ENCODE measurements at regions not wholly inside any gene's neighbourhood (a gene's known extent, or its start where the extent isn't known, plus 50 kb on each side); places are given as distances from the start of the nearest gene placed in this dataset.
"Not testable (repeated sequence)": the region's sequence is repeated elsewhere in the genome, so short reads cannot be mapped to it uniquely, and the experiment has no call there.

DNA sequence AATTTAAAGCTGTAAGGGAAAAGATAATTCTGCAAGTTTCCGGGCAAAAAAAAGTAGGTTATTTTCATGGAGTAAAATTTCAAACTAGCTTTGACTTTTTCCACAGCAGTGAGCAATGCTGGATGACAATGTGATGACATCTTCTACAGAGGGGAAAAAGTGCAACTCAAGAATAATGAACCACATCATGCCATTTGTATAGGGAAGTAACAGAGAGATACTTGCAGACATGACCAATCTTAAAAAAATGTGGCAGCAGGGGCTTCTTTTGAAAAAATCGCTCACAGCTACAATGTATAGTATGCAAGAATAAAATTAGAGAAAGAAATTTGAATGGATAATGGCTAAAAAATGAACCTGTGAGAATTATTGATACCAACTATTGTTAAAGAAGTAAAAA is 115.5 kb downstream of the DHRS2 start:
- TF ChIP-seq, protein P1, sequence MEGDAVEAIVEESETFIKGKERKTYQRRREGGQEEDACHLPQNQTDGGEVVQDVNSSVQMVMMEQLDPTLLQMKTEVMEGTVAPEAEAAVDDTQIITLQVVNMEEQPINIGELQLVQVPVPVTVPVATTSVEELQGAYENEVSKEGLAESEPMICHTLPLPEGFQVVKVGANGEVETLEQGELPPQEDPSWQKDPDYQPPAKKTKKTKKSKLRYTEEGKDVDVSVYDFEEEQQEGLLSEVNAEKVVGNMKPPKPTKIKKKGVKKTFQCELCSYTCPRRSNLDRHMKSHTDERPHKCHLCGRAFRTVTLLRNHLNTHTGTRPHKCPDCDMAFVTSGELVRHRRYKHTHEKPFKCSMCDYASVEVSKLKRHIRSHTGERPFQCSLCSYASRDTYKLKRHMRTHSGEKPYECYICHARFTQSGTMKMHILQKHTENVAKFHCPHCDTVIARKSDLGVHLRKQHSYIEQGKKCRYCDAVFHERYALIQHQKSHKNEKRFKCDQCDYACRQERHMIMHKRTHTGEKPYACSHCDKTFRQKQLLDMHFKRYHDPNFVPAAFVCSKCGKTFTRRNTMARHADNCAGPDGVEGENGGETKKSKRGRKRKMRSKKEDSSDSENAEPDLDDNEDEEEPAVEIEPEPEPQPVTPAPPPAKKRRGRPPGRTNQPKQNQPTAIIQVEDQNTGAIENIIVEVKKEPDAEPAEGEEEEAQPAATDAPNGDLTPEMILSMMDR (IDR thresholded peaks at IDR 0.05; ENCODE audit: borderline replicate concordance): no peak
- no peaks in the 10 kb centered on the region for H3K36me3 ChIP-seq
- H3K27me3 ChIP-seq (ENCODE audit: low read depth): peaks cover 44% of the 10 kb centered on the region
- intact Hi-C loops (cut with micrococcal nuclease): no loop called here
- no peak for DNase-seq
- no peaks in the 10 kb centered on the region for H3K4me1 ChIP-seq
- no peaks in the 10 kb centered on the region for H3K9me3 ChIP-seq (replicated peaks)
- H3K4me3 ChIP-seq: no peak overlapping the region
- H3K27ac ChIP-seq (replicated peaks): no peak overlapping the region

- Histone ChIP-seq H3K27ac (replicated peaks) (no peak overlapping the region), H3K9me3 (replicated peaks) (peaks cover 5% of the 10 kb centered on the region), H3K36me3 (no peaks in the 10 kb centered on the region), H3K4me3 (no peak overlapping the region), H3K27me3 (ENCODE audit: low read depth) (no peaks in the 10 kb centered on the region), H3K4me1 (no peaks in the 10 kb centered on the region)
- no peak for DNase-seq
- intact Hi-C loops (cut with micrococcal nuclease): no loop called here
- TF ChIP-seq, protein P1 (IDR thresholded peaks at IDR 0.05; ENCODE audit: borderline replicate concordance): no peak
Observed at GRCh38 chr14:23763394-23763793, 127.2 kb downstream of the DHRS2 start.

- TF ChIP-seq, protein P1 (IDR thresholded peaks at IDR 0.05; ENCODE audit: borderline replicate concordance): no peak
Observed at GRCh38 chr14:23766737-23767401, 130.7 kb downstream of the DHRS2 start.

GRCh38 chr14:23769221-23769728 is 133.1 kb downstream of the DHRS2 start:
- H3K4me3 ChIP-seq; H3K4me1 ChIP-seq; intact Hi-C loops (cut with micrococcal nuclease); H3K9me3 ChIP-seq (replicated peaks); H3K36me3 ChIP-seq; DNase-seq; H3K27ac ChIP-seq (replicated peaks): not testable (repeated sequence)
- peaks cover 40% of the 10 kb centered on the region for H3K27me3 ChIP-seq (ENCODE audit: low read depth)

More at GRCh38 chr14:23766737-23767401, 130.7 kb downstream of the DHRS2 start:
- intact Hi-C loops (cut with micrococcal nuclease): no loop called here
- H3K4me3 ChIP-seq: no peak overlapping the region
- peaks cover 5% of the 10 kb centered on the region for H3K9me3 ChIP-seq (replicated peaks)
- H3K36me3 ChIP-seq: no peaks in the 10 kb centered on the region
- H3K27me3 ChIP-seq (ENCODE audit: low read depth): peaks cover 20% of the 10 kb centered on the region
- no peak for DNase-seq
- H3K4me1 ChIP-seq: no peaks in the 10 kb centered on the region
- no peak overlapping the region for H3K27ac ChIP-seq (replicated peaks)

DNA sequence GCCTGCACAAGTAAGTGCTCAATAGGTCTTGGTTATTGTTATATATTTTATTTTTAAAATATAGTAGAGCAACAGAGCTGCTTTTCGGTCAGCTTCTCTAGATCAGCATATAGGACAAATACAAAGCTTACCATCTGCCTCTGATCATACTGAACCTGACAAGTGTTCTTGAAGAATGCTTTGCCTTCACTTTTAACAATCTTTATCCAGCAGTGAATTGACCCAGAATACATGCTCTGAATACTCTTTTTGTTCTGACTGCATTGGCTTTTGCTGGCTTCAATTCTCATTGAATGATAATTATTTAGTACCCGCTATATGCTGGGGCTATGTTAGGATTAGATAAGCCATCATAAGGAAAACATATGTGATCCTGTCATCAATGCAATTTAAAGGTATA is 137.8 kb downstream of the DHRS2 start:
- no peaks in the 10 kb centered on the region for H3K36me3 ChIP-seq
- H3K9me3 ChIP-seq (replicated peaks): no peaks in the 10 kb centered on the region
- TF ChIP-seq, protein P1 (IDR thresholded peaks at IDR 0.05; ENCODE audit: borderline replicate concordance): no peak
- intact Hi-C loops (cut with micrococcal nuclease): no loop called here
- no peaks in the 10 kb centered on the region for H3K4me1 ChIP-seq
- peaks cover 64% of the 10 kb centered on the region for H3K27me3 ChIP-seq (ENCODE audit: low read depth)
- no peak overlapping the region for H3K4me3 ChIP-seq
- DNase-seq: no peak
- H3K27ac ChIP-seq (replicated peaks): no peak overlapping the region

- Histone ChIP-seq H3K27ac (replicated peaks) (no peak overlapping the region), H3K27me3 (ENCODE audit: low read depth) (peaks cover 64% of the 10 kb centered on the region), H3K4me3 (no peak overlapping the region), H3K36me3 (no peaks in the 10 kb centered on the region), H3K4me1 (no peaks in the 10 kb centered on the region), H3K9me3 (replicated peaks) (no peaks in the 10 kb centered on the region)
- no peak for DNase-seq
- TF ChIP-seq, protein P1 (IDR thresholded peaks at IDR 0.05; ENCODE audit: borderline replicate concordance): no peak
- intact Hi-C loops (cut with micrococcal nuclease): no loop called here
Observed at GRCh38 chr14:23776296-23776695, 140.1 kb downstream of the DHRS2 start.

All from left ventricle myocardium inferior (tissue), 1 donor.